Umbilical cord (tissue), 1 donor: ENCODE measurements at regions not wholly inside any gene's neighbourhood (a gene's known extent, or its start where the extent isn't known, plus 50 kb on each side); places are given as distances from the start of the nearest gene placed in this dataset.
"Not testable (repeated sequence)": the region's sequence is repeated elsewhere in the genome, so short reads cannot be mapped to it uniquely, and the experiment has no call there.

Experiments
- DNase-seq: peaks from one replicate; pipeline ENCODE4 v3.0.0-alpha.2; 2015; ENCODE audit warnings: low spot score

GRCh38 chr3:159448902-159449301, 539.7 kb upstream of the IL12A start:
- DNase-seq = no peak

DNA sequence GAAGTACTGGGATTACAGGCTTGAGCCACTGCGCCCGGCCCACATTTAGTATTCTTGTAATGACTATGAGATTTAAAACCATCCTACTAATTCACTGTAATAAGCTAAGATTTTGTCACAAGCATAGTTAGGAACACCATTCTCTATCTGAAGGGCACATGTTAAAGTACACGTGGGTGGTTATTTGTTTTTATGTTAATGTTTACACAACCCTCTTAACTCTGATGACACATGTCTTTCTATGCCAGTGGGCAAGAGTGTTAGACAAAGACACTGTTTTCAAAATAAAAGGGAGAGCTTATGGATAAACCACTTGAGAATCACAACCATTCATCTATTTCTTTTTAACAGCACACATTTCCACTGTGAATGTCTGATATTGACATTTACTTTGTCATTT, 537.6 kb upstream of the IL12A start:
- DNase-seq = no peak

- DNase-seq = no peak
Measured at GRCh38 chr3:159451482-159451881, 537.2 kb upstream of the IL12A start.

- peak; percentile 13 for DNase-seq
Measured at GRCh38 chr3:159453036-159453435, 535.6 kb upstream of the IL12A start.

- DNase-seq = no peak
Measured at GRCh38 chr3:159453945-159454344, 534.7 kb upstream of the IL12A start.

DNA sequence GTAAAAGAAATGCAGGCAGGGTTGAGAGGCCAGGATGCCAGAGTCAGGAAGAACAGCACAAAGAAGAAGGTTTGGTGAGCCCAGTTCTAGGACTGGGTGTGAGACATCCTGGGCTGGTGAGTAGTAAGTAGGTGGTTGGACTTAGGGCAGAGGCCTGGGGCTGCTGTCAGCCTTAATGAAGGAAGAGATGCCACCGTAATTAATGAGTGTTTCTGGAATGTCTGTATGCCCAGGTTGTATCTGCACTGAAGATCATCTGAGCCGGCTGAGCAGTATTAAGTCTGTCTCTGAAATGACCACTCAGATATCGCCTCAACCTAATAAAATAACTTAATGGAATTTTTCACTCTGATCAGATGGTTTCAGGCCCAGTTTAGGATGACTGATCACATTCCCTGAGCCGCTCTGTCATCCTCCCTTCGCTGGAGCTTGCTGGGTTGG, 532.9 kb upstream of the IL12A start:
- DNase-seq = peak; percentile 4

DNA sequence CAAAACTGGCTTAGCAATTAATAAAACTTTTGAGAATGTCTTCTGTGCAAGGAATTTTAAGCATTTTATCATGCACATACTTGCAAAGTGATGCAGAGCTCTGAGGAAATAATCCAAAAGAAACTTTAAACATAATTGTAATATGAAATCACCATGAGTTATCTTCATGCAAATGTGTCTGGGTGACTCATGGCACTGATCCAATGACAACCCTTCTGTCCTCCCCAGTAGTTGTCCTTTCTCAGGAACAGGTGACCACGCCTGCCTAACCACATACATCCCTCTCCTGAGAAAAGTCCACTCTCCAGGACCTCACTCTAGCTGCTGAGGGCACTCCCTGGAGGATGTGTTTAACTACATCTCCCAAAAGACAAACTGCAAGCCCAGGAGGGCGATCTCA, 530.6 kb upstream of the IL12A start:
- peak; percentile 56 for DNase-seq

DNA sequence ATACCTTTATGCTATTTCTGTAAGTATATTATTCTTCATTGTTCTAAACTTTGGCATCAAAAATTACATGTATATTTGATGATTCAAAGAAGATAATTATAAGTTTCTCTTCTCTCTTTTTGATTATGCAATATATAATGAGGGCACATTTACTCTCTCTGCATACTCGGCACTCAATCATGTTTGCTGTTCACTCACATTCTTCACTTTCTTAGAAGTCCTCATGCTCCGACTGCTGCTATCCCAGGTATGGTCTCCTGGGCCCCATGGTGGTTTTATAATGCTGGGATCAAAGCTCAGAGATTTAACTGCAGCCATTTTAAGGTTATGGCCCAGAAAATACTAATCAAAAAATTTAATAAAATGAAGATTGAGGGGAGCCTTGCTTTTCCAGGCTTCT, 529.7 kb upstream of the IL12A start:
- peak; percentile 6 for DNase-seq

GRCh38 chr3:159472611-159473010, 516.0 kb upstream of the IL12A start:
- no peak for DNase-seq

DNA sequence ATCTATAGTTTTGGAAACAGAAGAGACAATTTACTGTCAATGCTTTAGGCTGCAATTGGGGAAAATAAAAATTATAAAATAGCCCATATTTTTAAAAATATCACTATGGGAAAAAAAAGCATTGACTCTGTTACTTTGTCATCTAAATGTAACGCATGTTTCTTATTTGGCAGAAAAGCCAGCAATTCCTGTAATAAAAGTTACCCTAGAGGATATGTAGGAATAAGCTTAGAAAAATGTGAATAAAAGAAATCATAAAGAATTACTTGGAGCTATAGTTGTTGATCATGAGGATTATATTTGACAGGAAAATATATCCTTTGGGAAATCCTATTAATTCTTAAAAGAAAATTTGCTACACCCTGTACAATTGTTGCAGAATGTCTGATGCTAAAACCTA, 515.4 kb upstream of the IL12A start:
- DNase-seq = no peak

- no peak for DNase-seq
Measured at GRCh38 chr3:159480046-159480445, 508.6 kb upstream of the IL12A start.

GRCh38 chr3:159482241-159482993, 506.2 kb upstream of the IL12A start:
- no peak for DNase-seq

- no peak for DNase-seq
Measured at GRCh38 chr3:159482994-159483367, 505.7 kb upstream of the IL12A start.

- no peak for DNase-seq
Measured at GRCh38 chr3:159486580-159486979, 502.1 kb upstream of the IL12A start.

GRCh38 chr3:159487304-159487703, 501.3 kb upstream of the IL12A start:
- no peak for DNase-seq

GRCh38 chr3:159488602-159489001, 500.0 kb upstream of the IL12A start:
- no peak for DNase-seq

DNA sequence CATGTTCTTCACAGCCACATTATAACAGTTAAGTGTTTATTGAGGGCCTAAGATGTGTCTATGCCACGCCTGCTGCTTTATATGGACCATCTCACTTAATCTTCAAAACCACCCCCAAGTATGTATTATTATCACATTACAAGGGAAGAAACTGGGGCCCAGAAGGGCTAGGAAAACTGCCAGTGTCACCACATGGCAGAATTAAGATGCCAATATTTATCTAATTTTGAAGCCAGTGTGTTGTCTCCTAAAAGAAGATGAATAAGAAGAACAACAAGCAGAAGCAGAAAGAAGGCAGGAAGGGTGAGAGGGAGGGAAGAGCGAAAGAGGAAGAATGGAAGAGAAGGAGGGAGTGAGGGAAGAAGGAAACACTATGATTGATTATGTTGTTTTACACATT, 491.3 kb upstream of the IL12A start:
- DNase-seq = no peak

DNA sequence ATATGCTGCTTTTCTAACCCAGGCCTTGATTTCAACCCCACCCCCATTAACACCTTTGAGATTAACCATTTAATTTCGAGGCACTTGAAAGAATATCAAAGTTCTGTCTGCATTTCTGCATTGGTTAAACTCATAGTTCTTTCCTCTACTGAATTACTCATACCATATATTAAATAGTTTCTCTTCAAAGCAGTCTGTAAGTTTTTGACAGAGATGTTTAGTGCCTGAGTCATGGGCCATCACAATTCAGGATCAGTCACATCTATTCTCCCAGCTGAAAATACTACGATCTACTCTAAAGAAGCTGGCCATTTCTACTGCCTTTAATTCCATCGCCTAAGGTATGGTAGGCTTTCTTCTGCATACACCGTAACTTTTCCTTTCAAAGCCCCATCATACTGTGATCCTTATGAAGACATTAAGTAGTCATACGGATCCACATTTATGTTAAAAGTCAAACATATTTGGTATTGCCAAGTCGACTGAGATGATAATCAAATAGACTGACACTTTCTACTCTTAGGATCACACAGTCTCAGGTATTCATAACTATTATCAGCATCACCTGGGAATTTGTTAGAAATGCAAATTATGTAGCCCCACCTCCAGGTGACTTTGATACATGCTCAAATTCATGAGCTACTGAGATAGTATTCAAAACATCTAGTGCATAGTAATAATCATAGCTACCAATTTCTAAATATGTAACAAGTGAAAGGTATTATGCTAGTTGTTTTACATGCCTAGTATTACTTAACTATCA, 489.4 kb upstream of the IL12A start:
- DNase-seq = no peak

DNA sequence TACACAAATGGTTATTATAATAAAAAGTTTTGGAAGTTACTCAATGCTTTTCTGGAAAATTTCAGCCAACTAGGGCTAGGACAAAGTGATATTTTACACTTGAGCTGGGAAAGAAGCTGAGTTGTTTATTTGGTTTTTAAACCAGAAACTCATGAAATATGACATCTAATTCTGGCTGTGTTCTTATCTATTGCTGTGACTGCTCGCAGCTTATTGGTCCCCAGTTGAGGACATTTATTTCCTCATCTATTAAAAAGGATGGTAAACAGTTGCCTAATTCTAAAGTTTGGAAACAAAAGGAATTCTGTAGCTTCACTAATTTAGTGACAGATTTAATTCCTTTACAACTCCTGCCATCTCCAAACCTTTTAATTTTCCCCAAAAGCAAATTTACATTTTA, 487.6 kb upstream of the IL12A start:
- DNase-seq = no peak

DNA sequence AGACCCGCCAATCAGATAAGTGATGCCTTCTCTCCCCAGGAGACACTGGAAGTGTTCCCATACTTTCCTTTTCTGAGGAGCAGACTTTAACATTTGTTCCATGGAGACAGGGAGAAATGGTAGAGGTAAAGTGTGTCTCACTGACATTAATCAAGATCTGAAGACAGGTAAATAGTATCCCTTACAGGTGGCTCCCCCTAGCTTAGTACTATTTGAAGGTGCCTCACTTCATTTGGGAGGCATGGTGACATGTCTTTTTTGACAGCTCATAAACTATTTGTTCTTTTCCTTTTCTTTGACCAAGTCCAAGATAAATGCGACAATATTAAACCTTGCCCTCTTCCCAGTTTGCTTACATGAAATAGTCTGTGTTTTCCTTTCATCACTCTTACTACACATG, 485.6 kb upstream of the IL12A start:
- DNase-seq = no peak

DNA sequence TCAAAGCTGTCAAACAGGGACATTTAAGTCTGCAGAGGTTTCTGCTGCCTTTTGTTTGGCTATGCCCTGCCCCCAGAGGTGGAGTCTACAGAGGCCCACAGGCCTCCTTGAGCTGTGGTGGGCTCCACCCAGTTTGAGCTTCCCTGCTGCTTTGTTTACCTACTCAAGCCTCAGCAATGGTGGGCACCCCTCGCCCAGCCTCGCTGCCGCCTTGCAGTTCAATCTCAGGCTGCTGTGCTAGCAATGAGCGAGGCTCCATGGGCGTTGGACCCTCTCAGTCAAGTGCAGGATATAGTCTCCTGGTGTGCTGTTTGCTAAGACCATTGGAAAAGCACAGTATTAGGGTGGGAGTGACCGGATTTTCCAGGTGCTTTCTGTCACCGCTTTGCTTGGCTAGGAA, 477.6 kb upstream of the IL12A start:
- DNase-seq = not testable (repeated sequence)

DNA sequence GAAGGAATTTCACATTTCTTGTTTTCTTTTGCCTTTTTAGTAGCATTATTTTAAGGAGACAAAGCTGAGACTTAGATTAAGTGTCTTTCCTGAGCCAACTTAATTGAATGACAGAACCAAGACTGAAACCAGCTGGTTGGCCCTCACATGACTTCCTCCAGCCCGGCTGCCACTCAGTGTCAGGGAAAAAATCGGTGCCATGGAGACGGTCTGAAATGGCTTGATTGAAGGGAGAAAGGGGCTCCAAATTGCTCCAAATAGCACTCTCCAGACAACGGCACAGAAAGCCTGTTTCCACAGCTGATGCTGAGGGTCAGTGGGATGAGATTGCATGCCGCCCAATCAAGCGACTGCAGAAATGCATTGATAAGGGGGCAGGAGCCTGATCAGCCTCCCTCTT, 475.2 kb upstream of the IL12A start:
- DNase-seq = no peak

GRCh38 chr3:159513867-159514380, 474.7 kb upstream of the IL12A start:
- no peak for DNase-seq
